GM18507 (cell line): ENCODE measurements at regions not wholly inside any gene's neighbourhood (a gene's known extent, or its start where the extent isn't known, plus 50 kb on each side); places are given as distances from the start of the nearest gene placed in this dataset.
"Not testable (repeated sequence)": the region's sequence is repeated elsewhere in the genome, so short reads cannot be mapped to it uniquely, and the experiment has no call there.

ENCODE experiments used
- DNase-seq: peaks from one replicate; pipeline ENCODE4 v3.0.0; 2011; ENCODE audit warnings: low read depth; ENCODE audit not compliant: insufficient read length; ENCODE audit errors: extremely low spot score
- FAIRE-seq: peaks from 2 replicates; lab custom pipeline; 2011; peaks lifted over from hg19 to GRCh38; lab: Jason Lieb, UNC

DNA sequence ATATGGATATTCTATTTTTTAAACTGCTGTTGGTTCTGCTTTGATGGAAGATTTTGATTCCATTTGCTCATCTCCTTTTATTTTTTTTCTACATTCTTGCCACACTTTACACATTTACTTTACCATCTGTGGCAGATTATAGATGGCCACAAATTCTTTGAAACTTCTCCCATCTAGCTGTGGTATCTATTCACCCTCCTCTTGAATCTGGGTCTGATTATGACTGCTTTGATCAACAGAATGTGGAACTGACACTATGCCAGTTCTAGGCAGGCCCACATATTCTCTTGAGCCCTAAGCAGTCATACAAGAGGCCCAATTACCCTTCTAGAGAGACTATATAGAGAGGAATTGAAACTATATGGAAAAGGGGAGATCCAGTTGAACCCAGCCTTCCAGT lies 439.0 kb upstream of the PTGER4 start:
- DNase-seq, result no peak
- no peak for FAIRE-seq

DNA sequence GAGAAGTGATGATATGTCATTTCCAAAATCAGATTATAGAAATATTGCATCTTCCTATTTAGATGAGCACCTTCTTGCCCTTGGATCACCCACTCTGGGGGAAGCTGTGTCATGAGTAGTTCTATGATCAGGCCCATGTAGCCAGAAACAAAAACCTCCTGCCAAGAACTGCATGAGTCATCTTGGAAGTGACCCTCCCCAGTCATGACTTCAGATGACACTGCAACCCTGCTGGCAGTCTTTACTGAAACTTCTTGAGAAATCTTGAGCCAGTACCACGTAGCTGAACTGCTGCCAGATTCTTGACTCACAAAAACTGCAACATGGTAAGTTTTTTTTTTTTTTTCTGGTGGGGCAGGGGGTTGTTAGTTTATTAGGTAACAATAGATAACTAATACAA lies 439.6 kb upstream of the PTGER4 start:
- DNase-seq (no peak), FAIRE-seq (no peak)

DNA sequence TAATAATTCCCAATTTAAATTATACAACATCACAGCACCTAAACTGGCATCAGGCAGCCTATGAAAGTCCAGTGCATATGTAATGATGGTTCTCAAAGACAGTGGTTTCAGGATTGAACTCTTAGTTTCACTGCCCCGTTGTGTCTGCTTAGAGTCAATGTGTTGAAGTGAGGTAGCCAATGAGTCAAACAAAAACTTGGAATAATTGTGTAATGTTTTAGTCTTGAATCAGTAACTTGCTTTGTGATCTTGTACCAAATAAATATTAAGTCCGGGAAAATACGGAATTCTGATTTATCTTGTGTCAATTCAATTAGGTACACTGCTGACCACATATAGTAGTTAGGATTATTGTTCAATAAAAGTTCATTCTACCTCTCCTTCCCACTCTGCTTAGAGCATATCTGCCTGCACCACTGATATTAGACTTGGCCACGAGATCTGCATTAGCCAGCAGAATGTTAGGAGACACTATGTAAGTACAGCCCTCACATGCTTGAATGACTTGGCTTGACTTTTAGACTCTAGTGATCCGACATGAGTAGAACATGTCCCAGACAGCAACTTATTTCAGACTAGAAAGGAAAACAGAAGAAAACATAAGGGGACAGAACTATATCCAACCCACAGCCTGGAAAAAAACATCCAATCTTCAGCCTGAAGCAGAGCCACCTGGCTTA lies 441.5 kb upstream of the PTGER4 start:
- DNase-seq, result no peak
- FAIRE-seq, result no peak

DNA sequence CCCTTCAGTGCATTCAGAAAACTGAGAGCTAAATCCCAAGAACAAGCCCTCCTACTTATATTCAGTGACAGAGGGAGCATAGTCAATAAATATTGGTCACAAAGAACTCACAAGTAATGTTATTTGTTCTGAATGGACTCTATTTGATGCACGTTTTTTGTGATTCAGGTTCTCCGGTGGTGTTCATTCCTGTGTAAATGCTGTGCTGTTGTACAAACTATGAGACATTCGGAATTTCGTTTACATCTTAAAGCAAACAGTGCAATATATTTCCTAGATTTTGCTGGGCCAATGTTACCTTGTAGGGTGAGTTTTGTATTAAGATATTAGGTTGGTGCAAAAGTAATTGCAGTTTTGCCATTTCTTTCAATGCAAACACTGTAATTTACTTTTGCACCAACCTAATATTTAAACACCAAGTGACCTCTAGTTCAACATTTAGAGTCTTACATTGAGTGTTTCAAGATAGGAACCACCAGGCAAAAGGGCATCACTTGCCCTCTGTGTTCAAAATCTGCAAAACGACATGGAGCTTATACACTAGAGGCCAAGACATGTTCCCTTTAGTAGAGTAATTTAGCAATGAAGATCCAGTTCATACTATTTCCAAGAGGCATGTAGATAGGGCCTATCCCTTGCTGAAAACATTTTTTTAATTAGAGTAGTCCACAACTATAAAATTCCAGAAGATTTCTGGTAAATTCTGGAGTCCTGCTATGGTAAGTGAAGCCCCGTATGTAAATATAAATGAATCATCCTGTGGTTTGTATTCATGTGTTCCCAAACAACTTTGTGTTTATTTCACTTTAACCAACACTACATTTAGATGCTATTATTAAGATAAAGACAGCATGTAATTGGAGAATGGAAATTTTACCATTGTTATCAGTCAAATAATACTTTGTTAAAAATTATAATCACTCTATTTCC lies 444.0 kb upstream of the PTGER4 start:
- no peak for FAIRE-seq

DNA sequence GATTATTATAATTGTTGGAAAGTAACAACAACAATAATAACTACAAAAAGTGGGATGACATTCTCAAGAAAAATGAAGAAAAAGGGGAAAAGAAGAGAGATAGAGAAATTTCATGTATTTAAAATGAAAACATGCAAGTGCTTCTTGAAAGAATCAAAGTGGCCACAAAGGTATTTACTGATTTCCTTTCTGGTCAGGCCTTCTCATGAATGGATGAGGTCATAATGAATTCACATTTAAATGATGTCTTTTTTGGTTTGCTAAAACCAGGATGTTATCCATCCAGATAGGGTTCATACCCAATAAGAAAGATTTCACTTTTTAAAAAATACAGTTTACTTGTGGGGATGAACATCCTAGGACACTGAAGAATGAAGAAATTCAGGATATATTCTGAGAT lies 446.4 kb upstream of the PTGER4 start:
- DNase-seq (no peak), FAIRE-seq (no peak)

More for the DNA sequence above, 444.0 kb upstream of the PTGER4 start:
- DNase-seq, result no peak

DNA sequence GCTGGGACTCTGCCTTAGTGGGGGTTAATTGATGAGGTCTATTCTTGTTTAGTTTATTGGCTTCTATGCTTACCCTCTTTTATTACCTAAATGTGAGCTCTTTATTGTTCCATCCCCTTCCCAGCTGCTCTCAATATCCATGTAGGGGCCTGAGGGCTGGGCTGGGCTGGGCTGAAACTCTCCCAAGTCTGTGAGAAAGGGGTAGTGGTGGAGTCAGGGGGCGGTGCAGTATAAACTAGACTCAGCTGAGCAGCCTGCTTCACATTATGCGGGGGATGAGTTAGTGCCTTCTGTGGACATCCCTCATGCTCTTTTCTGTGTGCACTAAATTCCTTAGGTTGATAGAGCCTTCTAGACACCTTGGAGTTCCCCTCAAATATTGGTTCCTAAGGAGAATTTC lies 451.8 kb upstream of the PTGER4 start:
- DNase-seq, result no peak
- FAIRE-seq, result no peak

DNA sequence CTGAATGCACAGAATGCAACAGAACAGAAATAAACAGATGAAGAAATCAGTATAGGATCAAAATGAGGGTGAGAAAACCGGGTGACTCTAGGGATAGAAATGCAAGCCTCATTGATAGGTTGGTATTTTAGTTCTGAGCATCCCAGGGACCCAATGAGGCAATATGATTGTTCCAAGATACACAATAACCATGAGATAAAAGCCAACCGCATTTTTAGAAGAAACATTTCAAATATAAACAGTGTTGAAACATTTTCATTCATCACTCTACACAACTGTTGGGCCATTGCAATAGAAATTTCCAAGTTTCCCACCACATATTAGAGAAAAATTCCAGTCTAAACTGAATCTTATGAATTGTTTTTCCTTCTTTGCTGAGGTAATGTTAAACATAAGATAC lies 452.3 kb upstream of the PTGER4 start:
- FAIRE-seq (no peak), DNase-seq (no peak)

DNA sequence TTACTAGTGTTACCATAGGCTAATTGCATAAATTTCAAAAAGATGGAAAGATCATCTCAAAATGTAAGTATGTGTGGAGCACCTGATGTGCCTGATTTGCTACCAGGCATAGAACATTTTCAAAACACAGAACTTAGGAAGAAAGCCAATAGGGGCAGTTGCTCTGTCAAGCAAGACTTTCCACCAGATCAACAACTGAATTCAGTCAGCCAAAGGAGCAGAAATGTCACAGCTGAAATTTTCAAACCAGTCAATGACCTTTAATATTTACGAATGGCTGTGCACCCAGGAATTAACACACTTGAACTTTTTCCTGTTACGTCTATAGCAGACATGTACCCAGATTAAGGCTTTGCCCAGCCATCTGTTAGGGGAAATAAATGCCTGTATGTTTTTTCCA lies 452.8 kb upstream of the PTGER4 start:
- no peak for FAIRE-seq
- DNase-seq, result no peak

DNA sequence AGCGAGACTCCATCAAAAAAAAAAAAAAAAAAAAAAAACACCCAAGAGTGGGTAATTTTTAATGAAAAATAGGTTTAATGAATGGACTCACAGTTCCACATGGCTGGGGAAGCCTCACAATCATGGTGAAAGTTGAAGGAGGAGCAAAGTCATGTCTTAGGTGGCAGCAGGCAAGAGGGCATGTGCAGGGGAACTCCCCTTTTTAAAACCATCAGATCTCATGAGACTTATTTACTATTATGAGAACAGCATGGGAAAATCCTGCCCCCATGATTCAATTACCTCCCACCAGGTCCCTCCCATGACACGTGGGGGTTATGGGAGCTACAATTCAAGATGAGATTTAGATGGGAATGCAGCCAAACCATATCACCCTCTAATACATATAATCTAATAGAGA lies 454.6 kb upstream of the PTGER4 start:
- FAIRE-seq, result peak; percentile 53
- not testable (repeated sequence) for DNase-seq

DNA sequence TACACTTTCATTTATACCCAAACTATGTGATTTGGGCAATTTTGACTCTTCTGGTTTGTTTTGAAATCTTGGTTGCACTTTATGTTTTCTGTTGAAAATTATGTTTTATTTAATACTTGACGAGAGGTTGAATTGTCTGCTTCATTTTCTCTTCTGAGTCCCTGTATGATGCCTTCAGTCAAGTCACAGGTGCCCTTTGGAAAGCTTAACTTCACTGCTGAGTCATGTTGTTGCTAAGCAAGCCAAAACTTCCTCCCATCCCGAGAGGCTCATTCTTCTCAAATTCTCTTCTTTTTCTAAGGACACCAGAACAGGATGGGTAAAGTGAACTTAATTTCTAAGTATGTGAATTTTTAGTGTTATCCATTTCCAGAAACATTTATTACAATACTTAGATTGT lies 455.3 kb upstream of the PTGER4 start:
- FAIRE-seq, result peak; percentile 31

DNA sequence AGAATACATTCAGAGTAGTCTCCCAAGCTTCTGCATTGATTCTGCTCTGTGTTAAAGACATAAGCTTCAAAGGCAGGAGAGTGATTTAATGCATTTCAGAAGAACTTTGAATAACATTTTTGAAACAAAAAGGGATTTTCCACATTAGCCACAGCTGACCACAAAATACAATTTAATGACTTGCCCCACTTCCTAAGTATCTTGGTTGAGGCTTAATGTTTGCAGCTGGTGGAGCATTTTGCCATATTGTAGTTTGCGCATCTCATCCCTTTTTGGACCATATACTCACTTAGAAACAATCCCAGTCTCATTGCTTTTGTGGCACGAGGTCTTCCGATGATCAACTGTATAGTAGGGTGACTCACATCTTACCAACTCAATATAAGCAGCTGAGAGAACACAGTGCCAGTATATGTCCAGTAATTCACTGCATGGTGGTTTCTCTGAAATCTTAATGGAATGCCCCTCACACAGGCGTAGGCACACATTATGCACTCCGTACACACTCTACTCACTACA lies 455.8 kb upstream of the PTGER4 start:
- FAIRE-seq (peak; percentile 74), DNase-seq (no peak)

More for the DNA sequence above, 455.3 kb upstream of the PTGER4 start:
- no peak for DNase-seq

DNA sequence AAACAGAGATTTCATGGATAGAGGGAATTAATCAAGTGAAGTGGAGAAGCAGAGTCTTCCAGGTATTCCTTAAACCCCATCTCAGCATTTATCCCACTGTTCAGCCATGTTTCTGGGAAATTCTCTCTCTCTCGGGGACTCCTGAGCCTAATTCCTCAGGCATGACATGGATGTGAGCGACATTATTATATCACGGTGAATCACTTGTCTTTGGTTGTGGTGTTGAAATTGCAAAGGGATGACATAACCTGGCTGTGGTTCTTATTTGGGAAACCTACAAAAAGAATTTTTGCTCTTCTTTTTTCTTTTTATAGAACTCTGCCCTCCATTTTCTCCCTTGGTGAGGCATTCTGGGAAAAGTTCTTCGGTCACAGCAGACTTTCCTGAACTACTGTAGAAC lies 457.9 kb upstream of the PTGER4 start:
- no peak for DNase-seq
- no peak for FAIRE-seq

DNA sequence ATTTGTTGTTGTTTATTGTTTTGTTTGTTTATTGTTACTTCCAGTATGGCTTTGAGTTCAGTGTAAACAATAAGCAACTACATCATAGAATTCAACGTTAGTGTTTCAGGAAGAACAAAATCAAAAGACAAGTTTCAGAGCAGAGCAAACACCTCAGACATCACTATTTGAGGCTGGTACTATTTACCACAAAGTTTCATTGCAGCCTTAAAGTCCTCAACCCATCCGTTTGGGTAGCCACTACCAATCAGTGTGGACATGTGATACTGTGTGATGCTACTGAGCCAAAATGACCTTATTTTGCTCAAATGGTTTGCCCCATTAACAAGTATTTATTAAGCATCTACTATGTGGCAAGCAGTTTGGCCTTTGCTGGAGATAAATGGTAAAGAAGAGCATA lies 458.5 kb upstream of the PTGER4 start:
- DNase-seq (no peak), FAIRE-seq (no peak)

DNA sequence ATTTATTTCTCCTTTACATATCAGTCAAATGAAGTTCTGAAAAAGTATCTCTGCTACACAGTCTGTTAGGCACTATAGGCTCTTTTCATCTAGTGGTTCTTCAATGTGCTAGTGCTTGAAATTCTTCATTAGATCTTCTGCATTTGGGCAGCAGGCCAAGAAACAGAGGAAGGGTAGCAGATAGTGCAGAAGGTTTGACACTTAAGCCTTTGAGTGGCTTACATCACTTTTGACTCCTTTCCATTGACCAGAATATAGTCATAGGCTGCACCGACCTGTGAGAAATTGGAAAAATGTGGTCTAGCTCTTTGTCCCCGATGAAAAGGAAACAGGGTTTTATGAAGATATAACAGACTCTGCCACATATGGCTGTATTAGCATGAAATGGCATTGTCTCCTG lies 459.5 kb upstream of the PTGER4 start:
- no peak for DNase-seq
- FAIRE-seq, result no peak

DNA sequence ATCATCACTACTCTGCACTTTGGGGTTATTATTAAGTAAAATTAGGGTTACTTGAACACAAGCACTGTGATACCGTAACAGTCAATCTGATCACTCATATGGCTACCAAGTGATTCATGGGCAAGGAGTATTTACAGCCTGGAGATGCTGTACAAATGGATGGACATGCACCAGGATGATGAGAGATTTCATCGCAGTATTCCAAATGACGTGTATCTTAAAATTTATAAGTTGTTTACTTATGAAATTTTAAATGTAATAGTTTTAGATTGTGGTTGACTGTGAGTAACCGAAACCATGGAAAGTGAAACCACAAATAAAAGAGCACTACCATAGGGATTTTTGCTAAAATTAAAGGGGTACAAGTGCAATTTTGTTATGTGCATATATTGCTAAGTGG lies 462.2 kb upstream of the PTGER4 start:
- no peak for FAIRE-seq
- DNase-seq, result no peak

DNA sequence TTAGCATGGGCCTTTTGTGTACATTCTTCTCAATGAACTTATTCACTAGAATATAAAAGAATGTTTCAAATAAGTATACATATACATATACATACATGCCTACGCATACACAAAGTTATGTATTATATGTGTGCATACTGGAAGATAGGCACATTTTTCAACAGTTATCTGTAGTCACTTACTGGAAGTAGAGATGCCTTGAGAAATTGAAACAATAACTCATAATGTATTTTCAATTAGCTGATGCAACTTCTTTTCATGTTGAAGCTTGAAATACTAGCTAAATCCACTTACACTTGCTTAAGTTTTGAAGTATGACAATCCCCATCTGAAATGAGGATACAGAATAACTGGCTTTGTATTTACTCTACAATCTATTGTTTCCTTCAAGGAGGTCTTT lies 469.0 kb upstream of the PTGER4 start:
- FAIRE-seq (no peak), DNase-seq (no peak)

DNA sequence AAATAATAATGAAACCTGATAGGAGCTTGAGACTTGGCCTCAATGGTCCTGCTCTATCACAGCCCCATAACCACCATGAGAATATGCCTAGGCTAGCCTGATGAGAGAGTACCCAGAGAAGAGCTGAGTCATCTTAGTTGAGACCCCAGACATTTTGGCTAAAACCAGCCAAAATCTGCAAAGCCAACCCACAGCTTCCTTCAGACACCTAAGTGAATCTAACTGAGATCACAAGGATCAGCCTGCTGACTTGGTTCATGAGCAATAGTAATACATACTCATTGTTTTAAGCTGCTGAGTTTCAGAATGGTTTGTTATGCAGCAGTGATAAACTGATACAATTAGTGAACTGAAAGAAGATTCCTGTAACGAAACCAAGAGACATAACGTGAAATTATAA lies 473.7 kb upstream of the PTGER4 start:
- no peak for FAIRE-seq
- no peak for DNase-seq

DNA sequence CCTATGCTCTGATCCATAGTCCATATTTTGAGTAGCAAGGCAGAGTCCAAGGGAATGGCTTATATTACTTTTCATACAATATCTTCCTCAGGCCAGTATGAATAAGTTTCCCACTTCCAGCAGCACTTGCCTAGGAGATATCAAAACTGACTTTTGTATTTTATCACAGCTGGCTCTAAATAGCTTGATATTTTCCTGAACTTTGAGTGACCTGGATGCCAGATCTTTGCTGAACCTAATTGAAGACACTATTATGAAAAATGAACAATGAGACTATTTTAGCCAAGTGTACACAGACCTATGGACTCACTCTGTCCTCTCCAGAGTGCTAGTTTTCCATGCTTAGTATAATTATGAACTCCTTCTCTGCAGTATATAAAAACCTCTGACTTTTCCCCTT lies 475.6 kb upstream of the PTGER4 start:
- FAIRE-seq, result no peak

DNA sequence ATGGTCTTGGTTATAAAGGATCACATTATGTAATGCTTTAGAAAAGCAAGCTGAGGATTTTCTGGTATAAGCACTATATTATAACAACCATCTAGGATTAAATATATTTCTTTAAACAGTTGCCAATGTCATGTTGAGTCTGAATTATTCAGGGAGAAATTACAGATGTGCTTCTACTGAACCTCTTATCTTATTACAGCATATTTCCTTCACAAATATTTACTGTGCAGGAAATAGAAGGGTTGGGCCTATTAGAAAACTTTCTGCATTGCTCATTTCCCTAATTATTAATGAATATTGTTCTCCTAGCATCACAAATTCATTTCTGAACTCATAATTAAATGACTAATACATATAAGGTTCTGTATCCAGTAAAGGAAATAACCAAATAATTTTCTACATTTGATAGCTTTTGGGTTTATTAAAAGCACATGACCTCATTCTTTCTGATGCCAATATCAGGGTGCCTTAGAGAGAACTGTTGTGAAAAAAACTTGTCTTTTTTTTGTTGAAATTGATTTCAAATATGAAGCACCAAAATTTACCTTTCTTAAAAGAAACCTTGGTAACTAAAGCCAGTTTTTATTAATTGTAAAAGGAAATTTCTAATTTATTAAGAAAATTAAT lies 476.8 kb upstream of the PTGER4 start:
- no peak for FAIRE-seq
- no peak for DNase-seq

More for the DNA sequence above, 475.6 kb upstream of the PTGER4 start:
- DNase-seq, result no peak

DNA sequence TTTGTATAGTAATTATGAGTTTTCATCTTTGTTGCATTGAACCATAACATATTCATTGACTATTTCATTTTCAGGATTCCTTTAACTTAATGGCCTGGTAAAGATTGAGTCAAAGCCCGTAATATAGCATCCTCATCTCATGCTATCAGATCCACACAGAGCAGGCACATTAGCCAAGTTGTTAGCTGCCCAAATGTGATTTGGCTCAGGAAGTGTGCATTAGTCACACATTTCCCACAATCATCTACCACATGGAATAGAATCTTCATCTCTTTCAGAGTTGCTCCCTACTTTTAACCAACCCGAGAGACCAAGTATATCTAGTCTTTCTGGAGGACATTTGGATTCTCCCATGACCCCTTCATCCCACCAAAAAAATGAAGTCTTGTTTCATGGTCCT lies 481.0 kb upstream of the PTGER4 start:
- FAIRE-seq (no peak), DNase-seq (no peak)
